ENCODE measurements at regions not wholly inside any gene's neighbourhood (a gene's known extent, or its start where the extent isn't known, plus 50 kb on each side); places are given as distances from the start of the nearest gene placed in this dataset.
A peak's percentile ranks its signal among the peaks of the same experiment; 100 is the strongest.
"Not testable (repeated sequence)": the region's sequence is repeated elsewhere in the genome, so short reads cannot be mapped to it uniquely, and the experiment has no call there.

DNA sequence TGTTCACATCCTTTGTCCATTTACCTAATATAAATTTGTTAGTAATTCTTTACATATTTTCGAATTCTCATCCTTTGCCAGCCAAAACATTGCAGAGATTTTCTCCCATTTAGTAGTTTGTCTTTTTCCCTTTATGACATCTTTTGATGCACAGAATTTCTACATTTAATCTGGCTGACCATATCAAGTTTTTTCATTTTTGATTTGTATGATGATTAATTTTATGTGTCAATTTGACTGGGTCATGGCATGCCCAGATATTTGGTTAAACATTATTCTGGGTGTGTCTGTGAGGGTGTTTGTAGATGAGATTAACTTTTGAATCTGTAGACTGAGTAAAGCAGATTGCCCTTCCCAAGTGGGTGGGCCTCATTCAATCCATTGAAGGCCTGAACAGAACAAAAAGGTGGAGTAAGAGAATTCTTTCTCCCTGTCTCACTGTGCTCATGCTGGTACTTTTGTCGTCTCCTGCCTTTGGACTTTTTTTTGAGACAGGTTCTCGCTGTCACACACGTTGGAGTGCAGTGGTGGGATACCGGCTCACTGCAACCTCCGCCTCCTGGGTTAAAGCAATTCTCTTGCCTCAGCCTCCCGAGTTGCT is 72.1 kb upstream of the EPB41L1 start:
- DNase-seq (no peak), ATAC-seq (ENCODE audit: low read depth) (no peak)
- Mint-ChIP-seq H3K9me3 (peaks cover 2% of the 10 kb centered on the region), H3K4me1 (peaks cover 13% of the 10 kb centered on the region), H3K27me3 (peaks cover 12% of the 10 kb centered on the region), H3K4me3 (no peak overlapping the region), H3K27ac (no peak overlapping the region), H3K36me3 (peaks cover 3% of the 10 kb centered on the region)
- POLR2A ChIA-PET: no interaction called here

DNA sequence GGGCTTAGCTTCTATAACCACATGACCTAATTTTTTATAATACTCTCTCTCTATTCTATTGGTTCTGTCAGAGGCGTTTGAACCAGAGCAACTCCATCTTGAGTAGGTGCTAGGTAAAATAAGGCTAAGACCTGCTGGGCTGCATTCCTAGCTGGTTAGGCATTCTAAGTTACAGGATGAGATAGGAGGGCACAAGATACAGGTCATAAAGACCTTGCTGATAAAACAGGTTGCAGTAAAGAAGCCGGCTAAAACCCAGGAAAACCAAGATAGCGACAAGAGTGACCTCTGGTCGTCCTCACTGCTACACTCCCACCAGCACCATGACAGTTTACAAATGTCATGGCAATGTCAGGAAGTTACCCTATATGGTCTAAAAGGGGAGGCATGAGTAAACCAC is 71.3 kb upstream of the EPB41L1 start:
- H3K9me3 Mint-ChIP-seq; DNase-seq; H3K27ac Mint-ChIP-seq; H3K36me3 Mint-ChIP-seq; POLR2A ChIA-PET; ATAC-seq (ENCODE audit: low read depth); H3K4me3 Mint-ChIP-seq: not testable (repeated sequence)
- Mint-ChIP-seq H3K27me3 (peaks cover 13% of the 10 kb centered on the region), H3K4me1 (peaks cover 13% of the 10 kb centered on the region)

DNA sequence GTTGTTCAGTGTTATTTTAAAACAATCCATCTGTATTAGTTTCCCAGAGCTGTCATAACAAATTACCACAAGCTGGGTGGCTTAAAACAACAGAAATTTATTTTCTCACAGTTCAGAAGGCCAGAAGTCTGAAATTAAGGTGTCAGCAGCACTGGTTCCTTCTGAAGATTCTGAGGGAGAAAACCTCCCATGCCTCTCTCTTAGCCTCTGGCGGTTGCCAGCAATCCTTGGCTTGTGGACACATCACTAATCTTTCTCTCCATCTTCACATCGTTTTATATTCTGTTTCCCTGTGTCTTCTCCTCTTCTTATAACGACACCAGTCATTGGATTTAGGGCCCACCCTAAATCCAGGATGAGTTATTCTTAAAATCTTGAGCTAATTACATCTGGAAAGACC is 70.2 kb upstream of the EPB41L1 start:
- Mint-ChIP-seq H3K4me3 (no peak overlapping the region), H3K27ac (no peak overlapping the region), H3K36me3 (peaks cover 3% of the 10 kb centered on the region), H3K9me3 (peaks cover 2% of the 10 kb centered on the region), H3K4me1 (peaks cover 13% of the 10 kb centered on the region), H3K27me3 (peaks cover 13% of the 10 kb centered on the region)
- DNase-seq (no peak), ATAC-seq (ENCODE audit: low read depth) (no peak)
- POLR2A ChIA-PET: no interaction called here

DNA sequence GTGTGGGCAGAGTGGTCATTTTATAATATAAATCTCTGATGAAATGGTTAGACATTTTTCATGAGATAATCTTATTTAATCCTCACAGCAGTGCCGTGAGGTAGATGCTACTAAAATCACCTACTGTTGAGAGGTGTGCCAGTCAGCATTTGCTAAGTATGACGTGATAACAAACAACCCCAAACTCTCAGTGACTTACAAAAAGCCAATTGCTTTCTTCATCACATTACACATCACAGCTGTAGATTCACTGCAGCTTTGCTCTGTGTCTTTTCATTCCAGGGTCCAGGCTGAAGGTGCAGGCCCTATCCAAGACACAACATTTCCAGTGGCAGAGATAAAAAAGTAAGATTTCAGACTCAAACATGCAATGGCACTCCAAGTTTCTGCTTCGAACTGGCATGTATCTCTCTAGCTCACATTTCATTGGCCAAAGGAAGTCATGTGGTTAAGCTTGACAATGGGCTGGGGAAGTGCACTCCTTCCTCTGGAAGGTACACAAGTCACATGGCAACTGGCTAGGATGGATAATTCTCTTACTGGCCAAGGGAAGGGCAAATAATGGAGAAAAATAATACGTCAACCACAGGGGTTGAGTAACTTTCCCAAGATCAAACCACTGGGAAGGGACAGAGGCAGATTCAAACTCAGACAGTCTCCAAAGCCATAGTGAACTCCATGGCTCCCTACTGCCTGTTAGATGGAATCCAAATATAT is 69.5 kb upstream of the EPB41L1 start:
- POLR2A ChIA-PET: no interaction called here
- no peak for DNase-seq
- peaks cover 2% of the 10 kb centered on the region for H3K9me3 Mint-ChIP-seq
- peaks cover 3% of the 10 kb centered on the region for H3K36me3 Mint-ChIP-seq
- H3K4me1 Mint-ChIP-seq: peaks cover 10% of the 10 kb centered on the region
- H3K27ac Mint-ChIP-seq: no peak overlapping the region
- H3K4me3 Mint-ChIP-seq: no peak overlapping the region
- no peak for ATAC-seq (ENCODE audit: low read depth)
- peaks cover 17% of the 10 kb centered on the region for H3K27me3 Mint-ChIP-seq

DNA sequence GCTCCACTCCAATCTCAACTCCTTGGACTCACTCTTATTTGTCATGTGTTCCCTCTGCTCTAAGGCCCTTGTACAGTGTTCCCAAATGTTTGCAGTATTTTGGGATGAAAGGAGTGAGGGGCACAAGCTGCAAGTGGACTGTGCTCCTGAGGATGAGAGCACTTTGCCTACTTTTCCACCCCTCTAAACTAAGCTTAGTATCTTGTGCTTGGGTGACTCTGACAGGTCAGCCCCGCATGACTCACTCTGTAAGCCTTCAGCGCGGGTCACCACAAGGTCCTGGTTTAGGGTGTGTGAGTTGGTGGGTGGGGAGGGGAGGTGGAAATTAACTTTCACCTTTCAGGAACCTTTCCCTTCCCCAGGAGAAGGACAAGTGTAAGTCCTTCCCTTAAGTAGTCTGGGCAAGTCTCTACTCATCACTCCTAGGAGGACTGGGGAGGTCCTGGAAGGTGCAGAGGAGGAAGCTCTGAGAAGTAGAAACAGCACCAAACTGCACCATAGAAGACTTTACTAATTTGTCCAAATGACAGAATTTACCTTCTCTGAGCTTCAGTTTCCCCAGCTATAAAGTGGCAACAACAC is 68.8 kb upstream of the EPB41L1 start:
- POLR2A ChIA-PET: no interaction called here
- H3K27me3 Mint-ChIP-seq: peaks cover 24% of the 10 kb centered on the region
- H3K4me1 Mint-ChIP-seq: peaks cover 10% of the 10 kb centered on the region
- ATAC-seq (ENCODE audit: low read depth): no peak
- DNase-seq: no peak
- H3K27ac Mint-ChIP-seq: no peak overlapping the region
- peaks cover 2% of the 10 kb centered on the region for H3K9me3 Mint-ChIP-seq
- H3K4me3 Mint-ChIP-seq: no peak overlapping the region
- H3K36me3 Mint-ChIP-seq: peaks cover 3% of the 10 kb centered on the region

DNA sequence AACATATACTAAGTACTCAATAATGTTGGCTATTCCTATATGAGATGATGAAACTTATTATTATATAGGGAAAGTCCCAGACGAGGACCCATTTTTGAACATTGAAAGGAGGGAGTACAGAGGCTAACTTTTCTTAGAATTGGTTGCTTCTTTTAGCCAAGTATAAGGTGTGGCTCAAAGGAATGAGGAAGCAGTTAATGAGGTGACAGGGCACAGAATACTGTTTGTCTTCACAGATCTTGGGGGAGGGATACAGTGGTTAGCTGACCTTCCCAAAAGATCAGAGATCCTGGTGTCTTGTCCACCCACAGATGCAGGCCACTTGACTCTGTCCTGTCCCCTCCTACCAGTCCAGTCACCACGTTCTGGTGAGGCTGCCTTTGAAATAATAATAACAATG is 67.8 kb upstream of the EPB41L1 start:
- H3K27ac Mint-ChIP-seq: no peak overlapping the region
- POLR2A ChIA-PET: no interaction called here
- peaks cover 2% of the 10 kb centered on the region for H3K9me3 Mint-ChIP-seq
- H3K4me1 Mint-ChIP-seq: peaks cover 12% of the 10 kb centered on the region
- DNase-seq (no peak), ATAC-seq (ENCODE audit: low read depth) (no peak)
- H3K36me3 Mint-ChIP-seq: peaks cover 3% of the 10 kb centered on the region
- peaks cover 32% of the 10 kb centered on the region for H3K27me3 Mint-ChIP-seq
- no peak overlapping the region for H3K4me3 Mint-ChIP-seq

DNA sequence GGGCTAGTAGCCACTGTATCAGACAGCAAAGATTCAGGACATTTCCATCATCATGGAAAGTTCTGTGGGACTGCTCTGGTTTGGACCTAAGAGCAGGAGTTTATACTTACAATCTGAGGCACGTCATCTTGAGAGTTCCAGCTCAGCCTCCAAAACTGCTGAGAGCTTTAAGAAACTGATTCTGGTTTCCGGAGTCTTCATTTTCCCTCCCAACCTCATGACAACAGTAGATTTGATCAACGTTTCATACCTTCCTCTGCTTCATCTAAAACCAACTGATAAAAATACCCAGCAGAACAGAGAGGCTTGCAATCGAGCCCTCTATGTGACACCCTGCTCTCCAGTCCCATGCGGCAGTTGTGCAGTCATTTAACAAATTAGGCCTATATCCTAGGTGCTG is 64.3 kb upstream of the EPB41L1 start:
- Mint-ChIP-seq H3K4me1 (peaks cover 21% of the 10 kb centered on the region), H3K4me3 (no peak overlapping the region), H3K36me3 (peaks cover 3% of the 10 kb centered on the region), H3K27ac (no peak overlapping the region), H3K27me3 (peaks cover 45% of the 10 kb centered on the region), H3K9me3 (no peaks in the 10 kb centered on the region)
- DNase-seq (no peak), ATAC-seq (ENCODE audit: low read depth) (no peak)
- POLR2A ChIA-PET: no interaction called here

DNA sequence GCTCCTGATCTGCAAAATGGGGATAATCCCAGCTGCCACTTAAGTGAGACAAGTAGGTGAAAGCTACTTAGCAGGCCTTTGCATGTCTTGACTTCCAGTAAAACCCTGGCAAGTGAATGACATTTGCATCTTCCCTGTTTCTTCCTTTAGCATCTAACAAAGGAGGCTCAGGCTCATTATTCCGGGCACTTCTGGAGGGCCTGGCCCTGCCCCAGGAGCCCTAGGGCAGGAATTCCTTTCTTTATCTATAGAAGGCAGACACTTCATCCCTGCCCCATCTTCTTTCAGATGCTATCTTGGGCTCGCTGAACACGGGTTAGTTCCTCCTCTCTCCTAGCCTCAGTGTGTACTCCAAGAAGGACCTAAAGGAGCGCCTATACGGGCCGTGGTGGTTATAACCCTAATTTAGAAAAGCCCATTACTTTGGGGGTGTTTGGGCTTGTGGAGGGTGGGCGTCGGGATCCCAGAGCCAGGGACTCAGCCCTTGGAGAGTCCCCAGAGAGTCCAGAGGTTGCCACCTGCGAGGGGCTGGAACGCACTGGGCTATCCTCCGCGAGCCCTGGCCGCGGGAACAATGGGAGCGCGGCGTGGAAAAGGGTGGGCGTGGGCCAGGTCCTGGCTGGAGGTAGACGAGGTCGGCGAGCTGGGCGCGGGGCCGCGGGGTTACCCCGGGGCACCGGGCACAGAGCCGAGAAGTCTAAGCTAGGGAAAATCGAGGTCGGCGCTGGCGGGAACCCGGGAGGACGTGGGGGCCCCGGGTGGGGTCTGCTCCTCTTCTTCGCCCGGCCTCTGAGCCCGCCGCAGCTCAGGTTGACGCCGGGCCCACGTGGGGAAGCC is 62.8 kb upstream of the EPB41L1 start:
- Mint-ChIP-seq H3K27ac (no peak overlapping the region), H3K4me1 (peaks cover 15% of the 10 kb centered on the region), H3K27me3 (peaks cover 49% of the 10 kb centered on the region), H3K4me3 (peak overlapping the region; percentile 63), H3K9me3 (no peaks in the 10 kb centered on the region), H3K36me3 (peaks cover 3% of the 10 kb centered on the region)
- no peak for DNase-seq
- ATAC-seq (ENCODE audit: low read depth): no peak
- POLR2A ChIA-PET: interaction anchor here (0.9 to 1.0 kb wide), 2 partner anchors 12 to 476 kb away, joined by 3 read pairs; partner anchors contain the start of gene SPAG4

DNA sequence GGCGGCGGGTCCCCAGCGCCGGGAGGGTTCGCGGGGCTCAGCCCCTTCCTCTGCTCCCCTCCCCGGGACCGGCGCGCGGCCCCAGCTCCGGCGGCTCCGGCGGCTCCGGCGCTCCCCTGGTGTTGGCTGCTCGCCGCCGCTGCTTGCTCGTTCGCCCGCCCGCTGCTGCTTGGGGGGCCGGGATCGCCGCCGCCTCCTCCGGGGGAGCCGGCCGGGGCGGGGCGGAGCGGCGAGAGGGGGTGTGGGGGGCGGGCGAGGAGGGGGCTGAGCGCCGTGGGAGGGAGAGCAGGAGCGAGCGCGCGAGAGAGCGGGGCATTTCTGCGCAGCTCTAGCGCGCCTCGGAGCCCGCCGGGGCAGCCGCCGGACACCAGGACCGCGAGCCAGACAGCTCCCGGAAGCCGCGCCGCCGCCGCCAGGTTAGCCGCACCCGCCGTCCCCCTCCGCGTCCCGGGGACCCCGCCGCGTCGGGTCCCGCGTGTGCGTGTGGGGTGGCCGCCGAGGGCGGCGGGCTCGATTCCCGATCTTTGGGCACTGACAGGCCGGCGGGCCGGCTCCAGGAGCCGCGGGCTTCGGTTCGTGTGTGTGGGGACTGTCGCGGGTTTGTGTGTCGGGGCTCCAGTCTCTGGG is 62.0 kb upstream of the EPB41L1 start:
- peak overlapping the region; percentile 87 for H3K4me3 Mint-ChIP-seq
- H3K4me1 Mint-ChIP-seq: peaks cover 18% of the 10 kb centered on the region
- H3K27ac Mint-ChIP-seq: peak overlapping the region; percentile 58
- no peaks in the 10 kb centered on the region for H3K9me3 Mint-ChIP-seq
- peaks cover 3% of the 10 kb centered on the region for H3K36me3 Mint-ChIP-seq
- peak; percentile 44 for ATAC-seq (ENCODE audit: low read depth)
- peak; percentile 48 for DNase-seq
- POLR2A ChIA-PET: interaction anchor here (0.9 to 1.0 kb wide), 2 partner anchors 11 to 477 kb away, joined by 3 read pairs; partner anchors contain the start of gene SPAG4
- H3K27me3 Mint-ChIP-seq: peaks cover 49% of the 10 kb centered on the region

DNA sequence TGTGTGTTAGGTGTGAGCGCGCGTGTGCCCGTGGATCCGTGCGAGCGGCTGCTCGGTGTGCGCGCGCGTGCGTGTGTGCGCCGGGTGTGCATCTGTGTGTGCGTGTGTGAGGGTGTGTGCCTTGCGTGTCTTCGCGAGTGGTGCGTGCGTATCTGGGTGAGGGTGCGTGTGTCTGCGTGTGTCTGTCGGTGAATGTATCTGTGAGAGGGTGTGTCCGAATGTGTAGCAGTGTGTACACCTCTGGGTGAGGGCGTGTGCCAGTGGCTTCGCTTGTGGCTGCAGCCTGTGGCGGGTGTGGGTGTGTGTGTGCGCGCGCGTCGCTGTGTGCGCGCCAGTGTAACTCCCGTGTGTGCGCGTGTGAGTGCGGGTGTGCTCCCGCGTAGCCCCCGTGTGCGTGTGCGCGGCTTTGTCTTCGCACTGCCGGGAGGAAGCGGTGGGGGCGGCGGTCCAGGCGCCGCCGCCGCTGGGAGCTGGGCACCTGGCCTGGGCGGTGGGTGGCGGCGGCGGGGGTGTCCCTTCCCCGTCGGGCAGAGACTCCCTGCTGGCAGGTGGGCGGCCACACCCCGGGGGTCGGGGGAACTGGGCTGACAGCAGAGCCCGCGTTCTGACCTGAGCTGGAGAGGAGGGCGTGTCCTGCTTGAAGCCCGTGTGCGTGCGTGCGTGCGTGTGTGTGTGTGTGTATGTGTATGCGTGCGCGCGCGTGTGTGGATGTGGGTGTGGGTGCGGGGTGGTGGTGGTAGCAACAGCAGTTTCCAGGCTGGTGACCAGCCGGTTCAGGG is 61.3 kb upstream of the EPB41L1 start:
- H3K9me3 Mint-ChIP-seq: no peaks in the 10 kb centered on the region
- H3K27me3 Mint-ChIP-seq: peaks cover 45% of the 10 kb centered on the region
- POLR2A ChIA-PET: interaction anchor here (0.6 to 1.0 kb wide), 2 partner anchors 10 to 428 kb away, joined by 3 to 4 read pairs; no protein-coding TSS in a partner anchor
- peak overlapping the region; percentile 87 for H3K4me3 Mint-ChIP-seq
- peak overlapping the region; percentile 58 for H3K27ac Mint-ChIP-seq
- peaks cover 3% of the 10 kb centered on the region for H3K36me3 Mint-ChIP-seq
- peaks cover 22% of the 10 kb centered on the region for H3K4me1 Mint-ChIP-seq
- ATAC-seq (ENCODE audit: low read depth) (peak; percentile 26), DNase-seq (peak; percentile 49)

DNA sequence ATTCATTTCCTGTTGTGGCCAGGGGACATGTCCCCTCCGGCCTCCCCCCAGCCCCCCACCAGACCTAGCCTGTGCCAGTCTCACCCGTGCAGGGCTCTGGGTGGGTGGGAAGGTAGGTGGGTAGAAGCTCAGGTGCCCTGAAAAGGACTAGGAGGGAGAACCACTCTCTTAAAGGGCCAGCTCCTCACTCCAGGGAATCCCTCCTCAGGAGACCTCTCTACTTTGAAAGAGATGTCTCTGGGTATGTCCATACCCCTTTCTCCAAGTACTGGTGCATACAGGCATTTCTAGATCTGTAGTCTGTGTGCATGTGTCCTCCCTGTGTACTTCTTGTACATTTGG is 60.8 kb upstream of the EPB41L1 start:
- H3K36me3 Mint-ChIP-seq: peaks cover 3% of the 10 kb centered on the region
- H3K4me1 Mint-ChIP-seq: peaks cover 26% of the 10 kb centered on the region
- DNase-seq (no peak), ATAC-seq (ENCODE audit: low read depth) (no peak)
- H3K27ac Mint-ChIP-seq: no peak overlapping the region
- H3K9me3 Mint-ChIP-seq: no peaks in the 10 kb centered on the region
- POLR2A ChIA-PET: interaction anchor here (0.6 kb wide), 1 partner anchor 429 kb away, joined by 4 read pairs; no protein-coding TSS in a partner anchor
- peaks cover 42% of the 10 kb centered on the region for H3K27me3 Mint-ChIP-seq
- peak overlapping the region; percentile 10 for H3K4me3 Mint-ChIP-seq

DNA sequence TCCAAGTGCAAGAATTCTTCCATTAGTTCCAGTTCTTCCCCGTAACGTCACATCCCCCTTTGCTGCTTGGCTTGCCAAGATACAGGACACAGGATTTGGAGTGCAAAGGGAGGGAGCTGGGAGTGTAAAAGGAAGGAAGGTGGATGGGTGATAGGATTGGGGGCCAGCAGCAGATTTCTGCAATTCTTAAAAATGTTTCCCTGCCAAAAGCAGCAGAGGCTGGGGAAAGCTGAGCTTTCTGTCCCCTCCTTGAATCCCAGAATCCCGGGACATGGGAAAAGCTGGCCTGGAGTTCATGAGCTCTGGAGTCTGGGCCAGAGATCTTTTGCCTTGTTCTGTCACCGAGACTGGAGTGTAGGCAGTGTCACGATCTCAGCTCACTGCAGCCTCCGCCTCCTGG is 60.0 kb upstream of the EPB41L1 start:
- peaks cover 42% of the 10 kb centered on the region for H3K27me3 Mint-ChIP-seq
- POLR2A ChIA-PET: no interaction called here
- H3K4me3 Mint-ChIP-seq: no peak overlapping the region
- no peaks in the 10 kb centered on the region for H3K9me3 Mint-ChIP-seq
- ATAC-seq (ENCODE audit: low read depth) (no peak), DNase-seq (no peak)
- H3K27ac Mint-ChIP-seq: no peak overlapping the region
- H3K36me3 Mint-ChIP-seq: peaks cover 3% of the 10 kb centered on the region
- peaks cover 26% of the 10 kb centered on the region for H3K4me1 Mint-ChIP-seq
